ENCODE measurements at regions not wholly inside any gene's neighbourhood (a gene's known extent, or its start where the extent isn't known, plus 50 kb on each side); places are given as distances from the start of the nearest gene placed in this dataset.

DNA sequence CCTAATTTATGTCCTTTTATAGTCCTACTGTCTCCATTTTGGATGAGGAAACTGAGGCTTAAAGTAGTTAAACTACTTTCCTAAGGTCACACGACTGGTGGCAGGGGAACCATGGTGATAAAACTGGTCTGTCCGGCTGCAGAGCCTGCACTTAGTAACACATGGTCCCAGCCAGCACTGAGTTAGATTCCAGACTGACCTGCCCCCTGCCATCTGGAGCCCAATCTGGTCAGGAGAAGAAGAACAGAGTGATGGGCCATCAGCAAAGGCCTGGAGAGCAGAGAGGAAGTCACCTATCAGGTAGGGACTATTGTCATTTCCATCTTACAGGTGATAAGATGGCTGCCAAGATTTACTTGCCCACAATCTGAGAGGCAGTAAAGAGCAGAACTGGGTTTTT, 86.6 kb upstream of the SLC25A48 start:
- TF ChIP-seq YY1 (IDR thresholded peaks at IDR 0.05; ENCODE audit: insufficient read depth, insufficient read length) (no peak), SUZ12 (IDR thresholded peaks at IDR 0.05; ENCODE audit: extremely low read depth, insufficient read depth, insufficient read length) (no peak)

Data from NT2/D1 (cell line).